HG03342 (cell line): ENCODE measurements at regions not wholly inside any gene's neighbourhood (a gene's known extent, or its start where the extent isn't known, plus 50 kb on each side); places are given as distances from the start of the nearest gene placed in this dataset.

Experiments used
- ATAC-seq: cut with Tn5 transposase; IDR thresholded peaks from one replicate; pipeline ENCODE4 v1.9.1; 2021; ENCODE audit warnings: mild to moderate bottlenecking, moderate library complexity; ENCODE audit not compliant: unreplicated experiment

- no peak for ATAC-seq
Measured at GRCh38 chr18:70489986-70490933, 201.4 kb downstream of the SOCS6 start.

- no peak for ATAC-seq
Measured at GRCh38 chr18:70489571-70489970, 200.7 kb downstream of the SOCS6 start.

- no peak for ATAC-seq
Measured at GRCh38 chr18:70469916-70470315, 181.1 kb downstream of the SOCS6 start.

DNA sequence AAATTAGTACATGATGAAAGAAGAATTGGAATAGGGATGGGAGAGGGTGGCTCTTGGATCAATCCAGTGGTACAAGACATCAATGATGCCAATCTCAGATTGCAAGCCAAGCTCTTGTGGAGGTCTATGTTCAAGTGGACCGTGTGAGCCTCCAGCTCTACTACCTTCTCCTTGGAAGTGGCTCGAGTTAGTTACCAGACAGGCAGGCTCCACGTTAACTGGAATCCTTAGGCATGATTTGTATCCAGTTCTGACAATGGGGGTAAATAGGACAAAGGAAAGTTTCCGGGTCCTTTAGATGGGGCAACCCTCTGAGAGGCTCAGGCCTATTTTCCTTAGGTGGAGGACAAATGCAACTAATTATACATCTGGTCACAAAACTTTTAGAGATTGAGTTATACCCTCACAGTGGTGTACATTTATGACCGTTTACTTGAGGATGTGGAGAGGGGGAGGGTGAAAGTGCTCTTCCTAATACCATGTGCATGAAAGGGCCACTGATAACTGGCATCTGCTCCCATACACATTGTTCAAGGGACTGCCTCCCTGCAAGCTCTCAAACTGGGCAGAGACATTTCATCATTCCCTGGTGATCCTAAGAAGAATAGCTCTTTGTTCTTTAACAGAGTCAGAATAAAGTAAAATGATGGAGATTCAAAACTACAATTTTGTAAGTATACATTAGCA, 180.2 kb downstream of the SOCS6 start:
- no peak for ATAC-seq

- no peak for ATAC-seq
Measured at GRCh38 chr18:70464343-70465114, 175.7 kb downstream of the SOCS6 start.

GRCh38 chr18:70463085-70463484, 174.2 kb downstream of the SOCS6 start:
- ATAC-seq = no peak

DNA sequence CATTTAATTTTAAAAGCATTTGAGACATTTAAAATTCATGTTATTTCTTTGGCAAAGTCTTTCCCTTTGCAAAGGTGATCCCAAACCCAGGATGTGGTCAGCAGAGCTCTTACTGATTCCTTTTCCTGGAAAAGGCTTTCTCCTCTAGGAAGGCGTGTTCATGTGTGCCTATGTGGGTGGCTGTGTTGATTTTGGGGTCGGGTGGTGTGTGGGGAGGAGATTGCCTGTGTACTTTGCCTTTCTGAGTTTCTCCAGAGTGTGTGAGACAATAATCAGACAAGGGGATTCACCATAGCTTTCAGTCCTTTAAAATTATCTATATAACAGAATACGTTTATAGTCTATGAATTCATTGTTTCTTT, 173.2 kb downstream of the SOCS6 start:
- no peak for ATAC-seq

DNA sequence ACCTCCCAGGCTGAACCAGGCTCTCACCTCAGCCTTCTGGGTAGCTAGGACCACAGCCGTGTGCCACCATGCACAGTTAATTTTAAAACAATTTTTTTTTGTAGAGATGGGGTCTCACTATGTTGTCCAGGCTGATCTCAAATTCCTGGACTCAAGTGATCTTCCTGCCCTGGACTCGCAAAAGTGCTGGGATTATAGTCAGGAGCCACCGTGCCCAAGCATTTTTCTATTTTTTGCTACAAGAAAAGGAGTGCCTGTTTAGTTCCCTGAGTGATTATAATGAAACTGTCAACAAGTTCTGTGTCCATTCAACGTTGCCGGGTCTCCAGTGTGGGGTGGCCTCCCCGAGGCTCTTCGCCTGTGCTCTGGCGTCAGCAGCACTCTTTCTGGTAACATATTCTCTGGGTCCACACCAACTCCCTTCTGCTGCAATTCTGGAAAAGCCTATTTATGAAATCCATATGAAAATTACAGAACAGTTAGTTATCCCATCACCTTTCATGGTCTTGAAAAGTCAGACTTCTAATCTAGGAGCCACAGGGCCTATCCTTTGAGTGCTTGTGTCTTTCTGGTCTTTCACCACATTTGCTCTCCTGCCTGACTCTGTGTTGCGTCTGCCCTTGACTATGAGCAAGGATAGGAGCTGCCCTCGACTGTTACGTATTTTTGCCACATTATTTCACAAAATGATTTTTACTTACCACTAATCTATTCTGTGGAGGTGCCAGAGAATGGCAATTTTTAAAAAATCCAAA, 172.7 kb downstream of the SOCS6 start:
- no peak for ATAC-seq

GRCh38 chr18:70459731-70460130, 170.9 kb downstream of the SOCS6 start:
- no peak for ATAC-seq

DNA sequence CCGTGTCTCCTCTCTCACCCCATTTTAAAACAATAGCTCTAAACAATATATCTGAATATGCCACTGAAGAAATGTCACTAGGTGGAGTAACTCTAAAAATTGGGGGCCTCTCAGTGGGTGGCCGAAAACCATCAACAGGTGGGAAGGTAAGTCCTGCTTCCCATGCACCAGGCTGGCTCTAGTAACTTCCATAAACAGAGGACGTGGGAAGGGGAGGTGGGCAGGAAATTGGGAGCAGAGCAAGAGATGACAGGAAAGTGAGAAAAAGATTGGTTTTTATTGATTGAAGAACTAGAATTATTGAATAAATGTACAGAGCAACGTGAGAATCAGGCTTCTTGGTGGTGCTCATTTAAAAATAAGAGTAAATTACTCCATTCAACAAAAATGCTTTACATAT, 170.4 kb downstream of the SOCS6 start:
- ATAC-seq = no peak

DNA sequence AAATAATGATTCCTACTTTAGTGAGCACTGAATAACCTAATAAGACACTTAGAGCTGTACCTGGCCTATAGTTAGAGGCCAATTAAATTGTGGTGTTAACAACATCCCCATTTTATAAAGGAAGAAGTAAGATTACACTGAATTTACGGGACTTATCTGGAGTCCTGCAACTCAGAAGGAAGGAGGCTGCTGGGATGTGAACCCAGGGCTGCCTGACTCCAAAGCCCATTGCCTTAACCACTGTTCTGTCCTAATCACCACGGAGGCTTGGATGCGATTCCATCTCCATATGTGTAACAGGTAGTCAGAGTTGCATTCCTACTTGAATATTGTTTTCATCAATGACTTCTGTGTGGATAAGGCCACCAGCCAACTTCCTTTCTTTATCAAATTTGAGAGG, 168.9 kb downstream of the SOCS6 start:
- no peak for ATAC-seq

- ATAC-seq = no peak
Measured at GRCh38 chr18:70457223-70457622, 168.4 kb downstream of the SOCS6 start.

DNA sequence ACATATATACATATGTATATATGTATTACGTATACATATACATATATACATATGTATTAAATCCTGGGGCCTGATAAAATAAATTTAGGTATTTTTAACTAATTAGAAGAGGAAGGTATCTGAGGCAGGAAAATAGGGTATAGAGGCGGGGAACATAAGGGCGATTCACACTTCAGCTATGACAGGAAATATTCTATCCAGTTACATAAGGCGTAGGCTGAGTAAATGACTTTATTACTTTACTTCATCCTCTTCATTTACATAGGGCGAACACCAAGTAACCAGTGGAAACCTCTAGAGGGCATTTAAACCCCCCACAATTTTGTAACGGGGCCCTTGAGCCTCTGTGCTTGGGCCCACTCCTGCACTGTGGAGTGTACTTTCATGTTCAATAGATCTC, 167.5 kb downstream of the SOCS6 start:
- ATAC-seq = no peak

- ATAC-seq = no peak
Measured at GRCh38 chr18:70455731-70456130, 166.9 kb downstream of the SOCS6 start.

DNA sequence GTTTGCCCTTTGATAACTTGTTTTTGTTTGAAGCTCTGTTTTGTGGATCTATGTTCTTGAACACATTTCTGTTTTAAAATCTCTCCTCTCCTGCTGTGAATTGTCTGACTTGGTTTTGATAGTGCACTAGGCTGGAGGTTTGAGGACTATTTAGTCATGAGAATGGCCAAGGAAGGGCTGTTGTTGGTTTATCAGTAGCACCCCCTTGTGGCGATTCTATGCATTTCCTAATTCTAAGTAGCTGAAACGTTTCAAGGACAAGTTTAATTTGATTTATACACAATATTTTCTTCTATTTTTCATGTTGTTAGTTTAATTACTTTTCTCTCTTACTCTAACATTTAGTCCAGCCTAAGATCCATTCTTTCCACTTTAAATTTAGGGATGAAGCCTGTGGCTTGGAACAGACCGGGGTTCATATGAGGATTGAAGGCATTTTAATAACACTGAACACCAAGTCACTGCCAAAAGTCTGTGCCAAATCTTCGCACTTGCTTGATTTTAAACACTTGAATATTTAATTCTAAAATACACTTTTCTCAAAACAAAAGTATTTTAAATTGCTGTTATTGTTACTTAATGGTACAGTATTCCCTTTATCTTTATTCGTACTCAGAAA, 166.0 kb downstream of the SOCS6 start:
- peak; percentile 83 for ATAC-seq

DNA sequence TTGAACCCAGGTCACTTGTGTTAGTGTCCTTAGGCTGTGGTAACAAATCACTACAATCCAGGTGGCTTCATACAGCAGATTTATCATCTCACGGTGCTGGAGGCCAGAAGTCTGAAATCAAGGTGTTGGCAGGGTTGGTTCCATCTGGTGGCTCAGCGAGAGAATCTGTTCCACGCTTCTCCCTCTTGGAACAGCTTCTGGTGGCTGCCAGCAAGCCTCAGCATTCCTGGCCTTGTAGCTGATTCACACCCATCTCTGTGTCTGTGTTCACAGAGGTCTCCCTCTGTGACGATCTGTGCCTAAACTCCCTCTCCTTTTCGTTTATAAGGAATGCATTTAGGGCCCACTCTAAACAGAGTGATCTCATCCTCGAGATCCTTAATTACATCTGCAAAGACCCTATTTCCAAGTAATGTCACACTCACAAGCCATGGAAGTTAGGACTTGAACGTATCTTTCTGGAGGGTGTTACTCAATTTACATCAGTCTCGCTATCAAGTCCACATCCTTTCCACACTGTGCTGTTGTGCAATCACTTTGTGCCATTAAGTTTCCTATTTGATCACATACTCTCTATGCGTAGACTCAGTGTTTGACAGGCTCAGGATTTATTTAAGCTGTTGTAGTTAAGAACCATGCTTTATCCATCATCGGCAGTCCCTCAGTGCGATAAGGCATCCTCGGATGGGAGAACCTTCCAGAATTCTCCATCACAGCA, 164.4 kb downstream of the SOCS6 start:
- no peak for ATAC-seq

DNA sequence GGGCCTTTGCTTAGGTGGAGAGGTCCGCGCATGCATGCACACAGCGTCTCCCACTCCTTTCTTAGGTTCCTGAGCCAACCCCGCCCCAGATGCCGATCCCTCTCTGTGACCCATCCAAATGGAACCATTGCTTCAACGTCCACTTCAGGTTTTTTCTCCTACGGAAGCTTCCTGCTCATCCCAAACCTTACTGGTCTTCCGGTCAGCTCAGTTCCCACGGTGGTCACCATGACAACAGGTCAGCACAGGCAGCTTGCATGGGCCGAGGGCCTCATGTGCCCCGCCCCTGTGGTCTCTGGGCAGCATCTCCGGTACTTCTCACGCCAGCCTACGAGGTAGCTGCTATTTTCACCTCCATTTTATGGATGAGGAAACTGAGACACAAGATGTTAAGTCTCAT, 163.7 kb downstream of the SOCS6 start:
- ATAC-seq = no peak

DNA sequence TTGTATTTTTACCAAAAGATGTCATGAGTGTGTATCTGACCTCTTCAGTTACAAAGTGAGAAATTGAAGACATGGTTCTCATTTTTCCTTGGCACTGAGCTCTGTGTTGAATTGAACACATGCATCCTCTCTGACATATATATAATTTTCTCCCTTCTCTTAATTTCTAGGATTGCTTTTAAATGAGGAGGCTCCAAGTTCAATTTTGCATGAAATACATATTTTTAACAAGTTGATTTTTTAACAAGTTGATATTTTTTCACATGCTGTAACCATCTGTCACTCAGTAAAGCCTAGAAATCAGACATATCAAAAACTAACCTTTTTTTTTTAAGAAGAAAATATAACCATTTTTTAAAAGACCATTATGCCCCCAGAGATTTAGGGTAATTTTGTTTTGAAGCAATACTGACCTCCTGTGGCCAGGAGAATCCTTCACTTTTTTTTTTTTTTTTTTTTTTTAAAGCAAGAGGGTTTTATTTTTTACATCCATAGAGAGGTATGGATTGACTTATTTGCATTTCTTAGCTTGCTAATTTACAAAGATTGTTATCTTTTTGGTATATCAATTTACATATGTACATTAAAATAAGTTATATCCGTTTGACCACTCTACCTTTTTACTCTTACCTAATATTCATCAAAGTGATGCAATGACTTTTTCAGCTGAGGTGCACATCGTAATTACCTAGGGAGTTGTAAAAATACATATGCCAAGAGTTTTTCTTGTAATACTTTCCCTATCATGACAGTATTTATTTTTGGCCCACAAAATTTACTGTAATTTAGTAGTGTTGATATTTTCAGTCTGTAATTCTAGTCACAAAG, 161.8 kb downstream of the SOCS6 start:
- no peak for ATAC-seq

- no peak for ATAC-seq
Measured at GRCh38 chr18:70448588-70448987, 159.7 kb downstream of the SOCS6 start.
